IPS DF 4.7 (cell line): ENCODE measurements at regions not wholly inside any gene's neighbourhood (a gene's known extent, or its start where the extent isn't known, plus 50 kb on each side); places are given as distances from the start of the nearest gene placed in this dataset.

Experiments used
- DNase-seq: peaks from one replicate; pipeline ENCODE4 v3.0.0-alpha.2; 2013; ENCODE audit warnings: low spot score; ENCODE audit errors: extremely low read depth

DNA sequence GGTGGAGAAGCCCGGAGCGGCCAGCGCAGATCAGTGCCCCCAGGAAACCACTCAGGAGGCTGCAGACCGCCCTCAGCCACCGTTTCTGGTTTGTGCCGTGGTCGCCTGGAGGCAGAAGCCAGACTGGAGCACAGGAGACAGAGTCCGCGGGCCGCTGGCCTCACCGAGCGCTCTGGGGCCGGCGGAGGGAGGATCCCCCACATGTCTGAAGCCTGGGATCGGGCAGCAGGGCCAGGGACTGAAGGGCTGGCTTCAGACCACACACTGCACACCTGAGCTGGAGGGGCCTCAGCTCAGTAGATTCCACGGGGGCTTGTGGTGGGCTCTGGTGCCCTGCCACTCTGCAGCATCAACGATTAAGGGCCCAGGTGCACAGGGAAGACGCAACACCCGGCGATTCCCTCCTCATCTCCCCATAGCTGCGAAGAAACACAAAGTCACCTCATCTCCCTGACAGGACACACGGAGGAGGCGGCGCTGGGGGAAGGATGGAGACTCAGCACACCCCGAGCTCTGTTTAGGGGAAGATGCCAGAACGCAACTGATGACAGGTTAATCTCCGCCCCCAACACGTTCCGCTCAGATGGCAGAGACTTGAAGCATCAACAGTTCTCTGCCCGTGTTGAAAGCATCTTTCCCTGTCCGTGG is 408.1 kb downstream of the GALR1 start:
- DNase-seq: no peak

DNA sequence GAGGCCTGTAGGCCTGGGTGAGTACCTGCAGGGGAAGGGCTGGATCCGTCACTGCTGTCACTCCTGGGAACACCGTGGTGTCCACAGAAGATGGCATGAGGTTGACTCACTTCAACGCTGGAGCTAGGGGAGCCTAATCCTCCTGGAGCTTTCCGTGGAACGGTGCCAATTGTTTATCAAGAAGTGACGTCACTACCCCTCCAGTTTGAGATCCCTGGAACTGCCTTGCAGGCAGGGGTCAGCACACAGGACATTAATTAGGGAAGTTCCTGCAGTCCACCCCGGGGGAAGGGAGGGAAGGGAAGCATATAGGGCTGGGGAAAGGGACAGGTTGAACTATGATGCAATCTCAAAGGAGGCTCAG is 408.6 kb downstream of the GALR1 start:
- DNase-seq: no peak

DNA sequence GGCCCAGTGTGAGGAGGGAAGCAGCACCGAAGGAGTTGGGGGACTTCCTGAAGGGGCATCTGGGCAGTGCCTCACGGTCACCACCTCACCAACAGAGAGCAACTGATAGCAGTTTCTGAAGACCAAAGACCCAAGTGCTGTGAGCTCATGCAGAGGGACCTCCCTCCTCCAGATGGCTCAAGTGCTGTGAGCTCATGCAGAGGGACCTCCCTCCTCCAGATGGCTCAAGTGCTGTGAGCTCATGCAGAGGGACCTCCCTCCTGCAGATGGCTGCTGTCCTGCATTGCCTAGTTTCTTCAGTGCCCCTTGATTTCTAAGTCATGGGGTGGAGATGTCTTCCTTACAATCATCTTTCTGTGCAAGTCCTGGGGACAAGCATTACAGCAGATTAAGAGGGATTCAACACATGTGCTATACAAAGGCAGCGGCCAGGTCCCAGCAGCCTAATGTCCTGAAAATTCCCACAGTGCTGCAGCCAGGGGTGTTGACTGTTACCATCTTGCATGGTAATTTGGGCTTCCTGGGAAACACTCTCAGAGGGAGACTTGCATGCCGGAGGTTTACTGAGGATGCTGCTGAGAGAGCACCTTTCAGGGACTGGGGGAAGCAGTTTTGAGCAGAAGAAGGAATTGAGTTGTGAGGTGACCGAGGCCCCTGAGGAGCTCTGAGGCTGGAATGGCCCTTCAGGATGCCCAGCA is 409.3 kb downstream of the GALR1 start:
- no peak for DNase-seq

DNA sequence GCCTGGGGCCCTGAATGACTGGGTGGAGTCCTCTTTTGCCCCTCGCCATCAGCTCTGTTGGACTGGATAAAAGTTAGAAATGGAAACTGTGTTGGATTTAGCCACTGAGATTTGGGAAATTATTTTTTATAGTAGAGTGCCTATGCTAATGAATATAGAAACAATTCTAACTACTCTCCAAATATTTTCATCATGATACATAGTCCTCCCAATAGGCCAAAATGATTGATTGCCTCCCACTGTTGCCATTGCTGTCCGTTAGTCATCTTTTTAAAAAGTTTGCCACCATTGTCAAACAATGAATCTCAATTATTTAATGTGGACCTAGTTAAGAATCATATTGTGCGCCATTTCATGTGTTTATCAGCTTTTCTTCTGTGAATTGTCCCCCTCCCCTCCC is 417.0 kb downstream of the GALR1 start:
- DNase-seq: no peak

DNA sequence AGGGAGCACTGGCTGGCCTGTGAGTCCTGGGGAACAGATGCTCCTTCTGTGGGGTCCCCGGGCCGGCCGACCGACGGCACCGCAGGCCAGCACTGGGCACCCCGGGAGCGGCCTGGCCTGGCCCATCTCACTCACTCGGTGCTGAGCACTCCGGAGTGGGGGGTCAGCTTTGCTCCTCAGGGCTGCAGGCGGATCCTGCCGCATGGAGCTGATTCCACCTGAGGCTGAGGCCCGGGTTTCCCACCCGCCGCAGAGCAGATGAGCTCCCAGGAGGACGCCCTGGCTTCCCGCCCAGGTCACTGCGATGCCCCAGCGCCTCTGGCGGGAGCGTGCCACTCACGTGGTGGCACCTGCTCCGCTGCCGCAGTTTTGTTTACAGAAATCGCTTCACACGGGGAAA is 418.6 kb downstream of the GALR1 start:
- DNase-seq: no peak

DNA sequence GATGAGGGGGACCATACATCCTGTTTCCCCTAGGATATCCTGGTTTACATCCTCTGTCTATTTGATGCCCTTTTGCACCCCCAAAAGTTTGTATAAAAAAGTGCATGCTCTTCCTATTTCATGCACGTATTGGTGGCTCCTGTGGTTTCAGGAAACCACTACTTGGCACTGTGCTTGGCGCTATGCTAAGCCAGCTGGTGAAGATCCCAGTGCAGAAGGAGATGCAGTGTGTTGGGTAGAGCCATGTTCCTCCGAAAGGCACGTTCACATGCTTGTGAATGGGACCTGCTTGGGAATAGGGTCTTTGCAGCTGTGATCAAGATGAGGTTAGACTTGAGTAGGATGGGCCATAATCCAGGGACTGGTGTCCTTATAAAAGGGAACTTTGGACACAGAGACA is 419.7 kb downstream of the GALR1 start:
- no peak for DNase-seq

DNA sequence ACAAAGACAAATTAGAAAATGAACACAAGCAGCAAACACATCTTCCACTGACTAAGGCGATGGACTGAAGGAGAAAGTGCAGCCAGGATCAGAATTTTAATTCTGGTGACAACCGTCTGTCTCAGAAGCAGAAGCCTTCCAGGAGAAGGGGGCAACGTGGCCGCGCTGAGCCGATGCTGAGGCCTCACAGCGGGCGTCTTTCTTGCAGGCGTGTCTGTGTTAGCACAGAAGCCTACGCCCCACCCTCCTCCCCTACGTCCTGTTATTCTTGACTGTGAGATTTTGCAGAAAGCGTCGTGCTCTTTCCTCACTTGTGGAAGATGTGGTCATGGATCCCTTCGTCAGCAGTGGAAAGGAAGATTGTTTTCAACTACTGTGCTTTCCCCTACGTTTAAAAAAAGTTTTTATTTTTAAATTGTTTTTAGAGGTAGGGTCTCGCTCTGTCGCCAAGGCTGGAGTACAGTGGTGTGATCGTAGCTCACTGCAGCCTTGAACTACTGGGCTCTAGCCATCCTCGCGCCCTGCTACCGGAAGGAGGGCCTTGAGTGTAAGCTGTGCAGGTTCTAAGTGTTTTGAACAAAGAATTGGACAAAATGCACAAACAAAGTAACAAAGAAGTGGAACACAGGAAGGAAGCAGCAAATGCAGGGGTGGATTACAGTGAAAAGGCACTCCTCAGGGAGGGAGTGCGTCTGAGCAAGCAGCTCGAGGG is 422.0 kb downstream of the GALR1 start:
- DNase-seq: no peak

DNA sequence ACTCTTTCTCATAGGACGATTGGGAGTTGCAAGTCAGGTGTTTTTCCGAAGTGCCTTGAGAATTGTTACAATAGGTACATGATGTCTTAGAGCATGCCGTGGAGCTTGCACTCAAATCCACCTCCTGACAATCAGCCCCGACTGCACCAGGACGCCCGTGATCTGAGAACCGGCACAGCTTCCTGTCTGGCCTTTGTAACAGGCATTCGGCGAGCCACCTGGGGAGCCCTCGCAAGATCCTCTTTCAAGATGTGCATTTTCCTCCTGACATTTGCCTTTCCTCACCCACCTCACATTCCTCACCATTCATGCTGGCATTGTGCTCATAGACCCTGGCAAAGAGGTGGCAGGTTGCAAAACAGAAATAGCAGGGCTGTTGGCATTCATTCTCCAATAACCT is 427.3 kb downstream of the GALR1 start:
- DNase-seq: peak; percentile 11

DNA sequence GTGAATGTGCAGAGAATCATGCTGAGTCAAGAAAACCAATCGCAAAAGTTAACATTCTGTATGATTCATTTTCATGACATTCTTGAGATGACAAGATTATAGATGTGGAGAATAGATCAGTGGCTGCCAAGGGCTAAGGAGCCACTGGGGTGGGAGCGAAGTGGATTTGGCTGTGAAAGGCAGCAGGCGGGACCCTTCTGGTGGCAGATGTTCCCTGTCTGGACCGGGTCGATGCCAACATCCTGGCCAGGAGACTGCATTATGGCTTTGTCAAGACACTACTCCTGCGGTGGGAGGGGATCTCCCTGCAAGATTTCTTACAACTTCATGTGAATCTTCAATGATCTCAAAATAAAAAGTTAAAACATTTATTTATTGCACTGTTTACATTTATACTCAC is 427.9 kb downstream of the GALR1 start:
- DNase-seq: no peak

DNA sequence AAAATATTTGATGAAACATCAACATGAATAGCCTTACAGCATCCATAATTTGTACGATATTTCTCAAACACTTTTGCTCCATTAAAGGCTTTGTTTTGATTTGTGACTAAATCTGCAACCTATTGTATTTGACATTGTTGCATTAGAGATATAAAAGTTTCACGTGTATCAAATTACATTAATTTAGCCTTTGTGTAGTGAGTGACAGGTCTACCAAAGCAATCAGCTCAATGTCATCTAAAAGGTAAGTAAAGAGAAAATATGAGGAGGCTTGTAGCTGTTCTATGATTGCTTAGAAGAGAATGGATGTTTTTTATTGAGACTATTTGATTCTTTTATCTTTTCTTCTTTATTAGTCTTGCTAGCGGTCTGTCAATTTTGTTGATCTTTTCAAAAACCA is 430.2 kb downstream of the GALR1 start:
- no peak for DNase-seq

DNA sequence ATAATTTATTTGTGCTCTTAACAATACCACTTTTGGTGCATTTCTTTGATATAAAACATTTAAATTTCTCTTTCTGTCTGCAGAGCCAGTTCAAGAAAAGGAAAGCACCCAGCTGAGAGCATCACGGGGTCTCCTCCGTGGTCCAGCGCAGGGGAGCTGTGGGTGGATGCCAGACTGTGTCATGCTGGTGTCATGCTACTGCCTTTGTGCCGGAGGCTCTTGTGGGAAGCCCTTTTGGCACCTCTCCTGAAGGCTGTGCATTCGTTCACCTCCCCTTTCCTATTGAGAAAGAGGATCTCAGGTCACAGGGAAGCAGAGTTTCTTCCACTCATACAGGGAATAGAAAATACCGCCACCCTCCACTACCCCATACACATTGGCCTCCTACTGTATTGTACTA is 450.4 kb downstream of the GALR1 start:
- no peak for DNase-seq

DNA sequence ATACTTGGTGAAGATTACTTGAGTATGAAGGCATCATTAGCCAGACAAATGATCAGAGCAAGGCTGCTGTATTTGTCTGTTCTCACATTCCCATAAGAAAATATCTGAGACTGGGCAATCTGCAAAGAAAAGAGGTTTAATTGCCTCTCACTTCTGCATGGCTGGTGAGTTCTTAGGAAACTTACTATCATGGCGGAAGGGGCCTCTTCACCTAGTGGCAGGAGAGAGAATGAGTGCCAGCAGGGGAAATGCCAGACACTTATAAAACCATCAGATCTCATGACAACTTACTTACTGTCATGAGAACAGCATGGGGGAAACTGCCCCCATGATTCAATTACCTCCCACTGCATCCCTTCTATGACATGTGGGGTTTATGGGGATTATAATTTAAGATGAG is 452.3 kb downstream of the GALR1 start:
- DNase-seq: no peak

DNA sequence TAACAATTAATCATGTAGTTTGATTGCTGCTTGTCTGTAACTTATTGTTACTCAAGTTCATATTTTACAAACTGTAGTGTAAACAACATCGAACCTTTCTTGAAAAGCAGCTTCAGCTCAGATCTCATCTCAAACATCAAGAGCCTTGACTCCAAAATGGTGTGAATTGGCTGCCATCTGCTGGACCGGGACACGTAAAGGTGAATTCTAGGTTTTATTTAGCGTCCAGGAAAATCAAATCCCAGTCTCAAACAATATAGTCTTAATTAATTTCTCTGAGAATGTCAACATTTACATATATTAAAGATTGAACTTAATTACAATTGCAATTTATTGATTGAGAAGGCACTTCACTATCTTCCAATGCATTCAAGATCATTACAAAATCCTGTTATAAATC is 453.0 kb downstream of the GALR1 start:
- no peak for DNase-seq

DNA sequence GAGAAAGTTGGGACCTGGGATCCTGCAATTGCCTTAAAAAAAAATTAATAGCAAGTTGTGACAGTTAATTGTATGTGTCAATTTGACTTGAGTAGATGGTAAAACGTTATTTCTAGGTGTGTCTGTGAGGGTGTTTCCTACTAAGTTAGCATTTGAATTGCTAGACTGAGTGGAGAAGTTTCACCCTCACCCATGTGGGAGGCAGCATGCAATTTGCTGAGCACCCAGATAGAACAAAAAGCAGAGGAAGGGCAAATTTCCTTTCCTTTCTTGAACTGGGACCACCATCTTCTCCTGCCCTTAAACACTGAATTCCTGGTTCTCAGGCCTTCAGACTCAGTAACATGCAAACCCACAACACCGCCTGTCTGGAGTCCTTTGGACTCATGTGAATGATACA is 455.7 kb downstream of the GALR1 start:
- no peak for DNase-seq

DNA sequence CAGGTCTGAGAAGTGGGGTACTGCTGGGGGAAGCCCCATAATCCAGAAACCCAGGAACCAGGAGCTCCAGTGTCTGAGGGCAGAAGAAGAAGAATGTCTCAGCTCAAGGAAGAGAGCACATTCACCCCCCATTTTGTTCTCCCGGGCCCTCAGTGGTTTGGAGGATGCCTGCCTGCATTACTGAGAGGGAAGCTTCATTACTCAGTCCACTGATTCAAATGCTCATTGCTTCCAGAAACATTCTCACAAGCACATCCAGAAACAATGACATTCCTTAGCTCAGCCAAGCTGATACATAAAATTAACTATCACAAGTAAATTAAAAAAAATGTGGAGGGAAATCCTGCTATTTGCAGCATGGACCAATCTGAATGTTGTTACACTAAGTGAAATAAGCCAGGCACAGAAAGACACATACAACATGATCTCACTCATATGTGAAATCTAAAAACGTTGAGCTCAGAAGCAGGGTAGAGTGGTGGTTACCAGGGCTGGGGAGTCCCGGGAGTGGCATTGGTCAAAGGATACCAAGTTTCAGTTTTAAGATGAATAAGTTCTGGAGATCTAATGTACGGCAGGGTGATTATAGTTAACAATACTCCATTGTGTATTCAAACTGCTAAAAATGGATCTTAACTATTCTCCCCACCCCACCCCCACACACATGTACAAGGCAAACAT is 459.3 kb downstream of the GALR1 start:
- no peak for DNase-seq

DNA sequence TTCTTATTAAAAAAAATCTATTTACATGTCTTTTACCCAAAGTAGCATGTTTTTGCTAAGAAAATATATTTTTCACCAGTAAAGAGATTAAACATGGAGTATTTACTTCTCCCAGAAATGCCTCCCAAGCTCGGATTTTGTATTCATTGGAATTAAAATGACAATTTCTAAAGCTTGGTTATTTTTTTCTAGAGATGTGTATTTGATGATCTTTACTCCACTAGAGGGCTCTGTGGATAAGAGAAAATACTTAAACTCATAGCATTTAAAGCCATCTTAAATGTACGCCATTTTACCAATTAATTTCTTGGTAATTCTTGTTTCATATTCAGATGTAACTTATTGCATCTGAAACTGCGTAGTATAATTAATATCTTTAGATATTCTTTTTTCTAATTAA is 461.4 kb downstream of the GALR1 start:
- no peak for DNase-seq

DNA sequence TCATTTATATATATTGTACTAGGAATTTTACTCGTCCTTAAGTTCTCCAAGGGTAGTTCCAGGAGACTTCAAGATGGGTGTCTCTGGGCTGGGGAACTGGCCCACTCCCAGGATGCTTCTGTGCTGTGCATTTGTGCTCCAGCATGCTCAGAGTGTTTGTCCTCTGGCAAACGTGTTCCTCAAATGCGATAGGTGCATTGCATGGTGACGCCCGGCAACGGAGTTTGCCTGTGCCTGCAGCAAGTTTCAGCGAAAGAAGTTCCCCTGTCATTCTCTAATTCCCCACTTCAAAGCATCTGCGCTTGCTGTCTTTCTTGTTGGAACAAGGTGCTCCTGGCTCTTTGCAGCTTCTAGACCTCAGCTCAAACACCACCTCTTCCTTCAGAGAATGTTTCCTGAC is 465.1 kb downstream of the GALR1 start:
- no peak for DNase-seq

DNA sequence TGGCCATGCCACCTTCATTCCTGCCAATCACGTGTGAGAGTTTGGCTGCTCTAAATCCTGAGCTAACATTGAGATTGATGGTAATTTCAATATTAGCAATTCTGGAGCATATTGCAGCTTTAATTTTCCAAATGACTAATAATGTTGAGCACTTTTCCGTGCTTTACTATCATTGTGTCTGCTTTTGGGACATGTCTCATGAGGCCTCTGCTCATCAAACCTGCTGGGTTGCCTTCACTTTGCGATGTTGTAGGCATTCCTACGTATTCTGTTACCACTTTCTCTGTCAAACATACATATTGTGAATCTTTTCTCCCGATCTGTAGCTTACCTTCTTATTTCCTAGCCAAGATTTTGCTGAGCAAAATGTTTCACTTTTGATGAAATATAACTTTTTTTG is 466.6 kb downstream of the GALR1 start:
- no peak for DNase-seq

DNA sequence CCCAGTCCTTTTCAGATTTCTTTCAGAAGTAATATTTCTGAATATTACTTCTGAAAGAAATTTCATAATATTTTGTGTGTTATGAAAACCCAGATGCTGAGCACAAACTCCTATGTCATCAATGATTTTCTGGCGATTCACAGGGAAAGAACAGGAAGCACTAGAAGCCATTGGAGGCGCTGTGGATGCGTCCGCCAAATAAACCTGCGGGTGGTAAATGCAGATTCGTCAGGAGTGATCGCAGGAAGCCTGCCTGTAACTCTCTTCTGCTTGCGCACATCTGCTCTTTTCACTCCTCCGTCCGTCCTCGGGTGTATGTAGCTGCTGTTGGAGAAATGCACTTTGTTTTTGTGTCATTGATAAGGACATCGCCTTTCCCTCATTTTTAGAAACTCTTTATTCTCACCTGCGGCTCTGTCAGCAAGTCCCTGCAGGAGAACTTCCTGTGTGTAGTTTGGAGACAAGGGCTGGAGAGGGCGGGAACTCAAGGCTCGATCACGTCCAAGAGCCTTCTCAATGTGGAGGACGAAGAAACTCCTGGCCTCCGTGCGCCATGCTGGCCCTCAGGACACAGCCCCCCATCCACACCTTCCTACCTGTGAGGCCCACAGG is 483.8 kb downstream of the GALR1 start:
- DNase-seq: peak; percentile 51

DNA sequence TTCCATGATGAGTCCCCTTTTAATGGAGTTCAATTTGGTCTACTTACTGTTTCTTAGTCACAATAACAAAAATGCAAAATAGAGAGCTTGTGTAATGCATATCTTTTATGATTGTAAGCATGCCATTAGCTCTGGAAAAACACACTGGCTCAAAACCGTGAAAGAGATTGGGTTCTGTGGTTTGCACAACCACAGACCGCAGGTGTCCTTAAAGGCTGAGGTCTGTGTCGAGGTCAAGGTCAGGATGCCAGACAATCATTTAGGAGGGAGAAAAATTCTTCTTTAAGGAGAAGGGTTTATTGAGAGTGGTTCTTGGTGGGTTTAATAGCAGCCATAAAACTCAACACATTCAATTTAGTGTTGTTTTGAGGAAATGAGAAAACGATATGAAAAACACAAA is 487.2 kb downstream of the GALR1 start:
- DNase-seq: no peak

DNA sequence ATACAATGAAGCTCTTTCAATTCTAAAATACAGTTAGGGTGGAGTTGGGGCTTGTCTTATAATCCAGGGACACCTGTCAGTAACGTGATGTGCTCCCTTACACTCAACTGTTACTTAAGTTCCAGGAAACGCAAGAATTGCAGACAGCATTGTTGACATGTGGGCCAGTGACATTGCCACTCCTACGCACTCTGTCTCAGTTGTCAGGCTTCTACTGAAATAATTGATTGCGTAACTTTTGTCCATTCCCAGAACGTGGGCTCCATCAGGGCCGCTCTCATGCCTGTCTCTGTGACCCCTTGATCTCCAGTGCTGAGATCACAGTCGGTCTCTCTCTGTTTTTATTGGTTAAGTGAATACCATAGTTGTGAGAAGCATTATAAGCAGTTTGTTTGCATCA is 487.8 kb downstream of the GALR1 start:
- no peak for DNase-seq

DNA sequence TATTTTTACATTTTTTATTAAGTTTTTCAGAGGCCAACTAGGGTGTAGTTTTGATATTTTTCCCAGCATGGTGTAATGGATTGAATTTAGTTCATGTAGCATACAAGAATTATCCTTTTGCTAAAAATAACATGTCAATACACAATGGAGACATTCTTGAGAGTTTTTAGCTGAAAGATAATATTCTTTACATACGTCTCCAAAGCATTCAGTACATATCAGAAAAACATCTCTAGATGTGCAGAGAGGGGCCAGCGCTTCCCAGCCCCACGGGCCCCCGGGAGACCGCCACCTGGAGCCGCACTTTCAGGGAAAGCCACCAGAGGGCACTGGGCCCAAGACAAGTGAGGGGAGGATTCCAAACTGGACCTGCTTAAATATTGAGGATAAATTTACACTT is 499.4 kb downstream of the GALR1 start:
- no peak for DNase-seq
